Uterus (tissue), 2 donors: ENCODE measurements at regions not wholly inside any gene's neighbourhood (a gene's known extent, or its start where the extent isn't known, plus 50 kb on each side); places are given as distances from the start of the nearest gene placed in this dataset.

ENCODE experiments used
- CTCF ChIP-seq, 4 experiments: fragments of 200-600 bp in 2 of 4; fragments of 450-650 bp in 2 of 4; sonication (generic) in 2 of 4; IDR thresholded peaks; one replicate each; pipeline ENCODE4 v1.5.1; 2016 to 2019; ENCODE audit warnings: antibody characterized with exemption in 4 of 4, mild to moderate bottlenecking in 2 of 4, moderate library complexity in 1 of 4
- POLR2A ChIP-seq, 2 donors: fragments of 450-650 bp; IDR thresholded peaks; one replicate each; pipeline ENCODE4 v1.6.1; 2016; ENCODE audit warnings: antibody characterized with exemption in 2 of 2, mild to moderate bottlenecking in 1 of 2, moderate library complexity in 1 of 2

- TF ChIP-seq CTCF (IDR thresholded peaks at IDR 0.05) (no peak), POLR2A (IDR thresholded peaks at IDR 0.05) (no peak)
Measured at GRCh38 chr6:14398953-14399352, 281.4 kb downstream of the CD83 start.
